ENCODE measurements at regions not wholly inside any gene's neighbourhood (a gene's known extent, or its start where the extent isn't known, plus 50 kb on each side); places are given as distances from the start of the nearest gene placed in this dataset.

DNA sequence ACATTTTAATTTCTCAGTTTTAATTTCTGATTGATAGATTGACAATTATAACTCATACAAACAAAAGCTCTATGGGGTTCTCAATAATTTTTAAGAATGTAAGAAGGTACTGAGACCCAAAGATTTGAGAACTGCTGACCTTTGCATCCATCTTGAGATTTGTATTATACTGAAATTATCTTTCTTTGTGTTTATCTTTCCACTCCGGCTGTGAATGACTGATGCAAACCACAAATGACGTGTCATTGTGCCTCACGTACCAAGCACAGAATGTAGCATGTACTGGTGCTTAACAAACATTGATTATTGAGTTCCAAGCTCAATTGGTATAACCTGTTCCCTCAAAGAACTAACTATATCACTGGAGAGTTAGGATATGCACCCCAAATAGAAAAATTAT, 152.1 kb upstream of the SMLR1 start:
- Mint-ChIP-seq H3K36me3 (peaks cover 0 to 3% (median 0%) of the 10 kb centered on the region in 3 donors), H3K9me3 (peaks cover 0 to 9% (median under 1%) of the 10 kb centered on the region in 6 donors), H3K27me3 (ENCODE audit: low read depth in 3 of 3) (peaks cover 0 to 8% (median 0%) of the 10 kb centered on the region in 3 donors), H3K4me3 (no peak overlapping the region), H3K27ac (no peak overlapping the region), H3K4me1 (no peaks in the 10 kb centered on the region)
- no peak for DNase-seq

- Mint-ChIP-seq H3K27me3 (ENCODE audit: low read depth in 3 of 3) (peaks cover 0 to 7% (median 0%) of the 10 kb centered on the region in 3 donors), H3K4me3 (no peak overlapping the region), H3K27ac (no peak overlapping the region)
Observed at GRCh38 chr6:130676077-130676772, 151.0 kb upstream of the SMLR1 start.

GRCh38 chr6:130676773-130677144, 150.4 kb upstream of the SMLR1 start:
- peaks cover 0 to 3% (median 0%) of the 10 kb centered on the region in 3 donors for H3K36me3 Mint-ChIP-seq
- peaks cover 0 to 9% (median 0%) of the 10 kb centered on the region in 6 donors for H3K9me3 Mint-ChIP-seq
- no peak overlapping the region for H3K4me3 Mint-ChIP-seq

More at GRCh38 chr6:130676077-130676772, 151.0 kb upstream of the SMLR1 start:
- Mint-ChIP-seq H3K9me3 (peaks cover 0 to 9% (median 0%) of the 10 kb centered on the region in 6 donors), H3K4me1 (no peaks in the 10 kb centered on the region), H3K36me3 (peaks cover 0 to 3% (median 0%) of the 10 kb centered on the region in 3 donors)
- DNase-seq: no peak

DNA sequence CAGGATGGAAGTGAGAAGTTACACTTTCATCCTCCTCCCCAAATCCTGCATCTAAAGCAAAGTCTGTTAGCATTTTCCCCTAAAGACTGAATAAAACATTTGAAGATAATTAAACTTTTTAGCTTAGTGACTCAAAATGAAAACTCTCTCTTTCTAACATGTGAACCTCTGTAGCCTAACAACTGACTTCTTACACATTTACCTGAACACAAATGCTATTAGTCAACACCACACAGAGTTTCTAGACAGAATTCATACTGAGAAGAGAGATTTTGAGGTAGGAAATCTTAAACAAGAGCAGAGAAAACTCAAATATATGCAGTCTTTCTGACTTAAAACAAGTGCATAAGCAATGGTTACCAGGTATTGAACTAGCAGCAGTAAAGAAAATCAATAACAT, 149.9 kb upstream of the SMLR1 start:
- no peak for DNase-seq
- Mint-ChIP-seq H3K4me1 (no peaks in the 10 kb centered on the region), H3K4me3 (no peak overlapping the region), H3K27me3 (ENCODE audit: low read depth in 3 of 3) (peaks cover 0 to 4% (median 0%) of the 10 kb centered on the region in 3 donors), H3K27ac (no peak overlapping the region), H3K9me3 (peaks cover 0 to 9% (median 0%) of the 10 kb centered on the region in 6 donors), H3K36me3 (peaks cover 0 to 3% (median 0%) of the 10 kb centered on the region in 3 donors)

More at GRCh38 chr6:130676773-130677144, 150.4 kb upstream of the SMLR1 start:
- no peak overlapping the region for H3K27ac Mint-ChIP-seq
- H3K4me1 Mint-ChIP-seq: no peaks in the 10 kb centered on the region
- H3K27me3 Mint-ChIP-seq (ENCODE audit: low read depth in 3 of 3): peaks cover 0 to 4% (median 0%) of the 10 kb centered on the region in 3 donors
- DNase-seq: no peak

GRCh38 chr6:130677766-130678165, 149.4 kb upstream of the SMLR1 start:
- peaks cover 0 to 2% (median 0%) of the 10 kb centered on the region in 3 donors for H3K27me3 Mint-ChIP-seq (ENCODE audit: low read depth in 3 of 3)
- H3K36me3 Mint-ChIP-seq: peaks cover 0 to 3% (median 0%) of the 10 kb centered on the region in 3 donors
- H3K9me3 Mint-ChIP-seq: peaks cover 0 to 9% (median under 1%) of the 10 kb centered on the region in 6 donors
- DNase-seq: no peak
- H3K27ac Mint-ChIP-seq: no peak overlapping the region
- H3K4me3 Mint-ChIP-seq: no peak overlapping the region
- no peaks in the 10 kb centered on the region for H3K4me1 Mint-ChIP-seq

- H3K27me3 Mint-ChIP-seq (ENCODE audit: low read depth in 3 of 3): peaks cover 2 to 6% (median 2%) of the 10 kb centered on the region in 3 donors
- no peaks in the 10 kb centered on the region for H3K4me1 Mint-ChIP-seq
- no peak overlapping the region for H3K4me3 Mint-ChIP-seq
- no peak overlapping the region for H3K27ac Mint-ChIP-seq
- DNase-seq: no peak
- peaks cover 0 to 3% (median 0%) of the 10 kb centered on the region in 3 donors for H3K36me3 Mint-ChIP-seq
- H3K9me3 Mint-ChIP-seq: peaks cover 0 to 9% (median under 1%) of the 10 kb centered on the region in 6 donors
Observed at GRCh38 chr6:130679684-130680083, 147.5 kb upstream of the SMLR1 start.

DNA sequence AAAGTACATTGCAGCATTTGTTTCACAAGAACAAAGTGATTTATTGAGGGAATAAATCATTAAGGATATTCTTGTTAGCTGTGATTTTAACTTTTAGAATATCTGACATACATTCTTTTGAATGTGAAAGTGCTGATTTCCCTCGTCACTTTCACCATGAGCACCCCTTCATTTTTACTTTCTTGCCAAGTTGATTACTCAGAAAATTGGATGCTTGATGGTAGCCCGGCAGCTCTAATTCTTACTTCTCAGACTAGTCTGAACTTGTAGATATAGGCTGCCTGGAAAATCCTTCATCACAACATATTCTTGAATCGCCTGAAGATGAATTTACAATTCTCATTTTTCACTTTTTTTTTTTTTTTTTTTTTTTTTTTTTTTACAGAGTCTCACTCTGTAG, 147.1 kb upstream of the SMLR1 start:
- Mint-ChIP-seq H3K4me1 (no peaks in the 10 kb centered on the region), H3K27me3 (ENCODE audit: low read depth in 3 of 3) (peaks cover 2 to 6% (median 2%) of the 10 kb centered on the region in 3 donors), H3K4me3 (no peak overlapping the region), H3K27ac (no peak overlapping the region), H3K36me3 (peaks cover 0 to 3% (median 0%) of the 10 kb centered on the region in 3 donors), H3K9me3 (peaks cover 0 to 9% (median under 1%) of the 10 kb centered on the region in 6 donors)
- DNase-seq: no peak

DNA sequence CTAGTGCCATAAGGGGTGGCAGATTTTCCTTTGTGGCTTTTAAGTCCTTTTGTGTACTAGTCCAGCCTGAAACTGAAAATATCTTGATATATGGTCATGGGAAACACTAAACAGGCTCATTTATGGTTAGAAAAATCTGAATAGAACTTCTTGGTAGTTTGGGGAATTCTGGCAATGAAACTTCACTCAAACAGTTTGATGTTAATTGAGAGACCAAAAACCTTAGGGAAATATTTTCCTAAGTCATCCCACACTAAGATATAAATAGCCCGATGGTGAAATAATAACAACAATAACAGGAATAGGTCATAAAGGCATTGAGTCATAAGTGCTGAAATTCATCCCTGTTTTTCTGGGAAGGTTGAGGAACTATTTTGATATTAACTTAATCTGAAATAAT, 146.2 kb upstream of the SMLR1 start:
- no peak overlapping the region for H3K4me3 Mint-ChIP-seq
- peaks cover 0 to 3% (median 0%) of the 10 kb centered on the region in 3 donors for H3K36me3 Mint-ChIP-seq
- H3K27me3 Mint-ChIP-seq (ENCODE audit: low read depth in 3 of 3): peaks cover 2 to 6% (median 3%) of the 10 kb centered on the region in 3 donors
- no peak for DNase-seq
- H3K9me3 Mint-ChIP-seq: peaks cover 0 to 10% (median under 1%) of the 10 kb centered on the region in 6 donors
- H3K4me1 Mint-ChIP-seq: no peaks in the 10 kb centered on the region
- no peak overlapping the region for H3K27ac Mint-ChIP-seq

DNA sequence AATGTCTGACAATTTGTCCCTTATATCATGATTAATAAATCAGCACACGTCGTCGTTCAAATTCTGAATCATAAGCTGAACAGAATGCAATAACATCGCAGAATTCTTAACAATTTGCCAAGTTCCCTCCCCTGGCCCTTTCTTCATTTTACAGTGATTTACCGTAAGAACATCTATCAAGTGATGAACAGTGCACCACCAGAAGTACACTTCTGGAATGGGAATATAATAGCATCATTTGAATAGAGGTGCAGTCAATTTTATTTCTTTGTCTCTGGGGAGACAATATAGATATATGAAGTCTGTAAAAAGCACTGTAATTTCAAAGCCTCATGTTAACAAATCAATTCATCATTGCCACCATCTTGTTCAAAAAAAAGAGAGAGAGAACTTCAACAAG, 145.1 kb upstream of the SMLR1 start:
- Mint-ChIP-seq H3K4me3 (no peak overlapping the region), H3K9me3 (peaks cover 0 to 10% (median under 1%) of the 10 kb centered on the region in 6 donors), H3K27ac (no peak overlapping the region), H3K36me3 (peaks cover 0 to 3% (median 0%) of the 10 kb centered on the region in 3 donors), H3K27me3 (ENCODE audit: low read depth in 3 of 3) (peaks cover 2 to 6% (median 3%) of the 10 kb centered on the region in 3 donors), H3K4me1 (no peaks in the 10 kb centered on the region)
- no peak for DNase-seq

- Mint-ChIP-seq H3K36me3 (no peaks in the 10 kb centered on the region), H3K9me3 (peaks cover 0 to 2% (median 0%) of the 10 kb centered on the region in 6 donors), H3K4me1 (no peaks in the 10 kb centered on the region), H3K4me3 (no peak overlapping the region), H3K27me3 (ENCODE audit: low read depth in 3 of 3) (peaks cover 0 to 6% (median 3%) of the 10 kb centered on the region in 3 donors), H3K27ac (no peak overlapping the region)
- no peak for DNase-seq
Observed at GRCh38 chr6:130683761-130684517, 143.3 kb upstream of the SMLR1 start.

- Mint-ChIP-seq H3K36me3 (no peaks in the 10 kb centered on the region), H3K27ac (no peak overlapping the region), H3K4me3 (no peak overlapping the region), H3K4me1 (peaks cover 0 to 1% of the 10 kb centered on the region in 2 donors), H3K9me3 (no peaks in the 10 kb centered on the region), H3K27me3 (ENCODE audit: low read depth in 3 of 3) (peaks cover 0 to 4% (median 3%) of the 10 kb centered on the region in 3 donors)
- no peak for DNase-seq
Observed at GRCh38 chr6:130692659-130693058, 134.5 kb upstream of the SMLR1 start.

GRCh38 chr6:130693944-130694343, 133.3 kb upstream of the SMLR1 start:
- Mint-ChIP-seq H3K4me3 (no peak overlapping the region), H3K27me3 (ENCODE audit: low read depth in 3 of 3) (peaks cover 0 to 4% (median 3%) of the 10 kb centered on the region in 3 donors), H3K36me3 (no peaks in the 10 kb centered on the region), H3K27ac (no peak overlapping the region), H3K4me1 (peaks cover 0 to 6% of the 10 kb centered on the region in 2 donors), H3K9me3 (no peaks in the 10 kb centered on the region)
- no peak for DNase-seq

- Mint-ChIP-seq H3K4me3 (no peak overlapping the region), H3K4me1 (peaks cover 0 to 6% of the 10 kb centered on the region in 2 donors), H3K36me3 (no peaks in the 10 kb centered on the region), H3K9me3 (no peaks in the 10 kb centered on the region), H3K27ac (no peak overlapping the region), H3K27me3 (ENCODE audit: low read depth in 3 of 3) (peaks cover 0 to 4% (median 3%) of the 10 kb centered on the region in 3 donors)
- DNase-seq: no peak
Observed at GRCh38 chr6:130694606-130695005, 132.6 kb upstream of the SMLR1 start.

DNA sequence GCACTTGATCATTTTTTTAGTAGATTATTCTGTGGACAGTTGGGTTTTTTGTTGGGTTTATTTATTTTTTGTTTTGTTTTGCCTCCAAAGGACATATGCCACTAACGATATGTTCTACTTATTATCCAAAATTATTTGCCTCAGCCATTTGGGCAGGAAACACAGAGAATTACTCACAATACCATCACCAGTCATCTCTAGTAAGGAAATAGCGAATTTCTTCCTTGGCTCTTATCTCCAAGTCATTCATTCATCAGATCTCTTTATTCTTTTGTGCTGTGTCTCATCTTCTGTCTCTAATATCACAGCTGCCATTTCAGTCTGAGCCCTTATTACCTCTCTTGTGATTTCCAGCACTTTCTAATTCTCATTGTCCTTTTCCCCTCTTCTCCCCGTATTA, 130.4 kb upstream of the SMLR1 start:
- H3K36me3 Mint-ChIP-seq: no peaks in the 10 kb centered on the region
- H3K27me3 Mint-ChIP-seq (ENCODE audit: low read depth in 3 of 3): peaks cover 0 to 3% (median 1%) of the 10 kb centered on the region in 3 donors
- no peak overlapping the region for H3K4me3 Mint-ChIP-seq
- DNase-seq: no peak
- no peaks in the 10 kb centered on the region for H3K9me3 Mint-ChIP-seq
- H3K4me1 Mint-ChIP-seq: peaks cover 17 to 22% of the 10 kb centered on the region in 2 donors
- H3K27ac Mint-ChIP-seq: no peak overlapping the region

All from immature natural killer cell (primary cell).